Lung (tissue), 11 donors: ENCODE measurements at regions not wholly inside any gene's neighbourhood (a gene's known extent, or its start where the extent isn't known, plus 50 kb on each side); places are given as distances from the start of the nearest gene placed in this dataset.

Experiments
- ATAC-seq: fragments of 200-7000 bp; cut with Tn5 transposase; one replicate; pipeline ENCODE4 v1.9.1; 2020; ENCODE audit warnings: moderate number of reproducible peaks; ENCODE audit not compliant: insufficient read depth, low FRiP score
- DNase-seq, 3 donors: peaks; one replicate each; pipeline ENCODE4 v3.0.0-alpha.2; 2013 to 2017
- H3K27ac ChIP-seq, 2 donors: one replicate each; pipeline ENCODE4 v1.5.1; 2013; ENCODE audit warnings: mild to moderate bottlenecking in 2 of 2, moderate library complexity in 2 of 2, control low read depth in 1 of 2, inconsistent platforms in 1 of 2, low read depth in 1 of 2, low read length in 1 of 2
- H3K27me3 ChIP-seq, 3 donors: one replicate each; pipeline ENCODE4 v1.5.1; 2013; ENCODE audit warnings: low read length in 2 of 3; ENCODE audit not compliant: control insufficient read depth in 3 of 3, insufficient read depth in 3 of 3
- H3K36me3 ChIP-seq, 4 donors: one replicate each; pipeline ENCODE4 v1.5.1; 2013; ENCODE audit warnings: low read length in 4 of 4, mild to moderate bottlenecking in 1 of 4, moderate library complexity in 1 of 4; ENCODE audit not compliant: control insufficient read depth in 4 of 4, insufficient read depth in 4 of 4
- H3K4me1 ChIP-seq, 5 donors: one replicate each; pipeline ENCODE4 v1.5.1; 2013; ENCODE audit warnings: low read length in 5 of 5, mild to moderate bottlenecking in 2 of 5, moderate library complexity in 1 of 5; ENCODE audit not compliant: control insufficient read depth in 5 of 5, insufficient read depth in 5 of 5
- H3K4me3 ChIP-seq: one replicate; pipeline ENCODE4 v1.5.1; 2013; ENCODE audit warnings: mild to moderate bottlenecking, control low read depth, moderate library complexity
- H3K9ac ChIP-seq, 2 donors: one replicate each; pipeline ENCODE4 v1.5.1; 2013; ENCODE audit warnings: low read length in 2 of 2, control low read depth in 1 of 2; ENCODE audit not compliant: insufficient read depth in 1 of 2
- H3K9me3 ChIP-seq, 4 donors: one replicate each; pipeline ENCODE4 v1.5.1; 2013; ENCODE audit warnings: low read length in 3 of 4, mild to moderate bottlenecking in 1 of 4, moderate library complexity in 1 of 4; ENCODE audit not compliant: control insufficient read depth in 4 of 4, insufficient read depth in 3 of 4
- WGBS, 2 donors: extraction: QIAGEN DNeasy Blood & Tissue Kit; methylation state at CpG; one replicate each; pipeline ENCODE4 v1.1.7; 2013; 5-methylcytosine and 5-hydroxymethylcytosine counted together
- TF ChIP-seq, protein P1 (sequence below): IDR thresholded peaks from 2 replicates; pipeline ENCODE4 v1.5.1; 2012; ENCODE audit warnings: mild to moderate bottlenecking; ENCODE audit errors: control extremely low read depth, extremely low read depth
- donor health status: control.
- donor health status: control.
- donor health status: Bipolar disorder and iron deficiency.
- donor health status: healthy.
- donor health status: DM: yes; HTN: yes; CAD: no.

DNA sequence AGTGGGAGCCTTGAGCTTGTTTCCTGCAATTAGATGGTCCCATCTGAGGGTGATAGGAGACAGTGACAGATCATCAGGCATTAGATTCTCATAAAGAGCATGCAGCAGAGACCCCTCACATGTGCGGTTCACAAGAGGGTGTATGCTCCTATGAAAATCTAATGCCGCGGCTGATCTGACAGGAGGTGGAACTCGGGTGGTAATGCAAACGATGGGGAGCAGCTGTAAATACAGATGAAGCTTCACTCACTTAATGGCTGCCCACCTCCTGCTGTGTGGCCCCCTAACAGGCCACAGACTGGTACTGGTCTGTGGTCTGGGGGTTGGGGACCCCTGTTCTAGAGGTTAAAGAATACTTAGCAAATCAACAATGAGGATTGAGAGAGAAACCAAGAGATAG lies 201.5 kb upstream of the PITX2 start:
- Histone ChIP-seq H3K9me3 (no peaks in the 10 kb centered on the region), H3K9ac (no peak overlapping the region), H3K4me3 (no peak overlapping the region), H3K36me3 (no peaks in the 10 kb centered on the region), H3K27me3 (no peaks in the 10 kb centered on the region), H3K4me1 (no peaks in the 10 kb centered on the region), H3K27ac (no peak overlapping the region)
- TF ChIP-seq, protein P1, sequence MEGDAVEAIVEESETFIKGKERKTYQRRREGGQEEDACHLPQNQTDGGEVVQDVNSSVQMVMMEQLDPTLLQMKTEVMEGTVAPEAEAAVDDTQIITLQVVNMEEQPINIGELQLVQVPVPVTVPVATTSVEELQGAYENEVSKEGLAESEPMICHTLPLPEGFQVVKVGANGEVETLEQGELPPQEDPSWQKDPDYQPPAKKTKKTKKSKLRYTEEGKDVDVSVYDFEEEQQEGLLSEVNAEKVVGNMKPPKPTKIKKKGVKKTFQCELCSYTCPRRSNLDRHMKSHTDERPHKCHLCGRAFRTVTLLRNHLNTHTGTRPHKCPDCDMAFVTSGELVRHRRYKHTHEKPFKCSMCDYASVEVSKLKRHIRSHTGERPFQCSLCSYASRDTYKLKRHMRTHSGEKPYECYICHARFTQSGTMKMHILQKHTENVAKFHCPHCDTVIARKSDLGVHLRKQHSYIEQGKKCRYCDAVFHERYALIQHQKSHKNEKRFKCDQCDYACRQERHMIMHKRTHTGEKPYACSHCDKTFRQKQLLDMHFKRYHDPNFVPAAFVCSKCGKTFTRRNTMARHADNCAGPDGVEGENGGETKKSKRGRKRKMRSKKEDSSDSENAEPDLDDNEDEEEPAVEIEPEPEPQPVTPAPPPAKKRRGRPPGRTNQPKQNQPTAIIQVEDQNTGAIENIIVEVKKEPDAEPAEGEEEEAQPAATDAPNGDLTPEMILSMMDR: no peak
- ATAC-seq (no peak), DNase-seq (no peak)
- WGBS, 2 donors: 90 to 91% methylated on average over 5 of the region's 5 CpGs

DNA sequence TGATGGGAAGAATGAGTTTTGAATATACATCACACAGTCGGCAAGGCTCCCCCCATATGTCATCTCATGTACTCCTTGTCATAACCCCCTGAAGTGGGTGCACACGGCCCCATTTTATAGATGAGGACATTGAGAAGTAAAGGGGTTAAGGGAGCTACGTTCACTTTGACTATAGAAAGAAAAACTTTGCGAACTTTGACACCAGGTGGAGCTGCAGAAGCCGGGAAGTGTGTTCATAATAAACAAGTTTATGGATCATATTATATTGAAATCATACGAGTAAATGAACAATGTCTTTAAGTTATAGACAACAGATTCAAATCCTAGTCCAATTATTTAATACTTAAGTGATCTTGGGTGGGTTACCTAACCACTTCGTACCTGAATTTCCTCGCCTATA lies 203.8 kb upstream of the PITX2 start:
- WGBS, 2 donors: 84 to 86% methylated on average over 8 of the region's 8 CpGs
- H3K36me3 ChIP-seq: no peaks in the 10 kb centered on the region
- TF ChIP-seq, protein P1: no peak
- DNase-seq: no peak
- no peaks in the 10 kb centered on the region for H3K9me3 ChIP-seq
- no peaks in the 10 kb centered on the region for H3K27me3 ChIP-seq
- no peaks in the 10 kb centered on the region for H3K4me1 ChIP-seq
- H3K4me3 ChIP-seq: no peak overlapping the region
- no peak overlapping the region for H3K9ac ChIP-seq
- no peak for ATAC-seq
- H3K27ac ChIP-seq: no peak overlapping the region

DNA sequence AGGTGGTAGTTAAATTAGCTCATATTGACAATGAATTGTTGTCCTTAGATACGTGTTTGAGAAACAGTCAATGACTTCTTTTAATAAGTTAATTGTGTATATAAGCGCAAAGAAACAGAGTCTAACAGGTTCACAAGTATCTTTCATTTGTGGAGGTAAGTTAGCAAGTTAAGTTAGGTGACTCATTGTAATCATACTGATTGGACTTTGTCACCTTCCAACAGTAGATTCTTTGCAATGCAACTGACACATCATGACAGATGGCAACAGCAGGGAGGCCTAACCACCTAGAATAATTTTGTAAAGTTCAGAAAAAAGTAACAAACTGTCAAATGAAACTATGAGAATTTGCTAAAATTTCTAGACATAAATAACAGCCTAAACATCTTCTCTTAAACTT lies 207.6 kb upstream of the PITX2 start:
- Histone ChIP-seq H3K9me3 (no peaks in the 10 kb centered on the region), H3K36me3 (no peaks in the 10 kb centered on the region), H3K9ac (no peak overlapping the region), H3K4me1 (no peaks in the 10 kb centered on the region), H3K27me3 (no peaks in the 10 kb centered on the region), H3K4me3 (no peak overlapping the region), H3K27ac (no peak overlapping the region)
- 69 to 71% methylated on average over 2 of the region's 2 CpGs for WGBS, 2 donors
- TF ChIP-seq, protein P1: no peak
- ATAC-seq (no peak), DNase-seq (no peak)

DNA sequence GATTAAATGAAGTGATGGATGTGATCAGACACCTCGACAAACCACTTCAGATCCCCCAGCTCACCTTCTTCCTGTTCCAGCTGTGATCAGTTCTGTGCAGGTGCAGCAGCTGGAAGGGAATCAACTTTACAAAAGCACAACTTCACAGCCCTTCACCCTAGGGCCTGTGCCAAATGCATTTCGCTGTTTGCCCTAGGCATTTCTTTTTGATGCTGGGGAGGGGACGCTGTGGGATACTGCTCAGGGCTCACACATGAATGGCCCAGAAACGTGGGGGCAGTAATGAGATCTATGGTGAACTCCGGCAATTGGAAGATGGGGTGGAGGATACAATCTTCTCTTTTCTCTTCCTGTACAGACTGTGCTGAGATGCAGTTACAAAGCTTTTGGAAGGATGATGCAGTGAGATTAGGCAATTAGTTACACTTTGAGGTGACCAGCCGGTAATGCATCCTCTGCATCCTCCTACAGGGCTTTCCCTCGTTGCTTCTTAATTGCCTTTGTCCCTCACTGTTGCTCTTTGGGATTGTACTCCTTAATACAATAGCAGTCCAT lies 215.1 kb upstream of the PITX2 start:
- H3K4me3 ChIP-seq: no peak overlapping the region
- TF ChIP-seq, protein P1: no peak
- DNase-seq (no peak), ATAC-seq (no peak)
- no peak overlapping the region for H3K9ac ChIP-seq
- H3K27me3 ChIP-seq: no peaks in the 10 kb centered on the region
- no peaks in the 10 kb centered on the region for H3K36me3 ChIP-seq
- no peaks in the 10 kb centered on the region for H3K9me3 ChIP-seq
- no peak overlapping the region for H3K27ac ChIP-seq
- WGBS, 2 donors: 53 to 57% methylated on average over 7 of the region's 7 CpGs
- H3K4me1 ChIP-seq: peaks cover 0 to 10% (median 0%) of the 10 kb centered on the region in 5 donors
